ENCODE measurements at regions not wholly inside any gene's neighbourhood (a gene's known extent, or its start where the extent isn't known, plus 50 kb on each side); places are given as distances from the start of the nearest gene placed in this dataset.

DNA sequence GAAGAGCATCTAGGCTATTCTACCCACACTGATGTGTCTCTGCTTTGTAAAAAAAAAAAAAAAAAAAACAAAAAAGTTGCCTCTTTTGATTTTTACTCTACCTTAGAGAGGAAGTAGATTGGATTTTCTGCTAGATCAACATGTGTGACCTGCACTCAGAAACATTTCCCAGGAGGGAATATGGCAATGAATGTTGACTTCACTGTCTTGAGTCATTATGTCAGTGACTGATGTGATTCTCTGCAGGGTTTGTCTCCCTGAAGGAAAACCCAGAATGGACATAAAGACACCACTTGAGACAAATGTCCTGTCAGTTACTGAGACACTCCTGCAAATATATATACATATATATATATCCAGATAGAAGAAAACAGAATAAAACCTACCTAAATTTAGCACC lies 370.3 kb downstream of the BMPER start:
- DNase-seq (ENCODE audit: low read depth, low spot score) = no peak

GRCh38 chr7:34277016-34277802 lies 371.9 kb downstream of the BMPER start:
- no peak for DNase-seq (ENCODE audit: low read depth, low spot score)

GRCh38 chr7:34277803-34278199 lies 372.5 kb downstream of the BMPER start:
- no peak for DNase-seq (ENCODE audit: low read depth, low spot score)

- no peak for DNase-seq (ENCODE audit: low read depth, low spot score)
These were observed 375.9 kb downstream of the BMPER start for GRCh38 chr7:34281260-34281659.

DNA sequence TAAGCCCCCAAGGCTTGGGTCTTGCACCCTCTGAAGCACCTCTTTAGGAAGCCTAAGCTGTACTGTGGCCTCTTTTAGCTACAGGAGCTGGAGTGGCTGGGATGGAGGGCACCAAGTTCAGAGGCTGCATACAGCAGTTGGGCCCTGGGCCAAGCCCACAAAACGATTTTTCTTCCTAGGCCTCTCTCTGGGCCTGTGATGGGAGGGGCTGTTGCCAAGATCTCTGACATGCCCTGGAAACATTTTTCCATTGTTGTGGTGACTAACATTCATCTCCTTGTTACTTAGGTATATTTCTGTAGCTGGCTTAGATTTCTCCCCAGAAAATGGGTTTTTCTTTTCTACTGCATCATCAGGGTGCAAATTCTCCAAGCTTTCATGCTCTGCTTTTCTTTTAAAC lies 375.7 kb upstream of the NPSR1 start:
- no peak for DNase-seq (ENCODE audit: low read depth, low spot score)

DNA sequence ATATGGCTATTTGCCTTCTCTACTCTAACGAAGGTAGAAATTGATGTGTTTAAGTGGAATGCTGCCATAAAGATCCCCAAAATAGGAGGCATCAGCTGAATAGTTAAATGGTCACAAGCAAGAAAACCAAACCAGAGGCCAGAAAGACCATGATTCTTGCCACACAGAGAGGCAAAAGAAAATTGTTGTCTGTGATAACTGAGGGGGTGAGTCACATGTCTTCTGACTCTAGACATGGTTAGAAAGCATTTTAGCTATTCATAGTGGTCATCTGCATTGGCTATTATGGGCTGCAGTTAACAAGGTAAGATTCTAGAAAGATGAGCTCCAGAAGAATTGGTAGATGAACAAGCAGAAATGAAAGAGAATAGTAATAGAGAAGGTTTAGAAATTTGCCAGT lies 361.4 kb upstream of the NPSR1 start:
- DNase-seq (ENCODE audit: low read depth, low spot score) = peak; percentile 49

DNA sequence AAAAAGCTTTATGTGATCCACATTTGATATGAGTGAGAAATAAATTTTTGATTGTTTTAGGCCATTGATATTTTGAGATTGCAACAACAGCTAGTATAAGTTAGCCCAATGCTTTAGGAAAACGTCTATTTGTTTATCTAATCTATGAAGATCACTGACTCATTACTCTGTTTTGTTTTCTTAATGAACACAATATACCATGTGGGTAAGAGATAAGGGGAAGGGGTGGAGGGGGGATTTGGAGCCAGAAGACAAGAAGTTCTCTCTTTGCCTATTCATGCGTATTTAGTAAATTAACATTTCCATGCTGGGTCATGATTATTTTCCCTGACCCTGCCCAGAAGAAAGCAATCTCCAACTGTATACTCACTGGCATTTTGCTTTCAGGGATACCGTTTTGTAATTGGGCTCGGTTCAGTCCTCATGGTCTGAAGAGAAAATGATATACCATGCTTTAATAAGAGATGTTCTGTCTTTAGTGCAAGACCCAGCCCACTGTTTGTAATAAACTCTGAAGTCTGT lies 359.5 kb upstream of the NPSR1 start:
- DNase-seq (ENCODE audit: low read depth, low spot score) = peak; percentile 39

- no peak for DNase-seq (ENCODE audit: low read depth, low spot score)
These were observed 359.0 kb upstream of the NPSR1 start for GRCh38 chr7:34299066-34299465.

- DNase-seq (ENCODE audit: low read depth, low spot score) = no peak
These were observed 350.5 kb upstream of the NPSR1 start for GRCh38 chr7:34307540-34307939.

- no peak for DNase-seq (ENCODE audit: low read depth, low spot score)
These were observed 349.4 kb upstream of the NPSR1 start for GRCh38 chr7:34308595-34308994.

DNA sequence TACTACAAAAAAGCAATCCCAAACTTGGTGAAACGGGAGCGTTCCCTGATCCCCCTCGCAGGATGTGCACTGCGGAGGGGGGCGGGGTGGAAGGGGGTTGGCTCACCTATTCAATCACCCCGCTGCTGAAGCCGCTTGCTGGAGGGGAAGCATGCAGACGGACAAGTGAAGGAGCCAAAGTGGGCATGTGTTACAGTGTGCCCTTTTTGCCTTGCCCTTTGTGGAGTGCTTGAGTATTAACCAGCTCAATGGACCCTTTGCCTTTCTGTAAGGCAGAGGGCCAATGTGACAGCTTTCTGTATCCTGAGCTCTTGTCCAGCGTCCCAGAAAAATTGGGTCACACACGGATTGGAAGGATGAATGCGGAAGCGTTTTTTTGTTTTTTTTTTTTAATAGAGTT lies 348.9 kb upstream of the NPSR1 start:
- DNase-seq (ENCODE audit: low read depth, low spot score) = no peak

GRCh38 chr7:34309584-34309983 lies 348.4 kb upstream of the NPSR1 start:
- DNase-seq (ENCODE audit: low read depth, low spot score) = no peak

DNA sequence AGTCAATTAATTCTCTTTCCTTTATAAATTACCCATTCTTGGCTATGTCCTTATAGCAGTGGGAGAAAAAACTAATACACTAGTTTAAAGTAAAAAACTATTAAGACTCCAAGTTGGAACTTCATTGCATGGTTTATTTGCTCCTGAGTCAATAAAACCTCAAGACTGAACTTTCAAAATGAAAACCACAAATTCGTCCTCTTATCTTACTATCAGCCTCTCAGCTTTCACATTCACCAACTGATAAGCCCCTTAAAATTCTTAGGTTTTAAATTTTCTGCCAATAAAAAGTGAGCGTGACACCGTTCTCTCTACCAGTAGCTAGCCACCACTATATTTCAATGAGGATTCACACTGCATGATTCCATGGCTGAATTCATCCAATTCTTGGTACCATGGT lies 346.4 kb upstream of the NPSR1 start:
- no peak for DNase-seq (ENCODE audit: low read depth, low spot score)

DNA sequence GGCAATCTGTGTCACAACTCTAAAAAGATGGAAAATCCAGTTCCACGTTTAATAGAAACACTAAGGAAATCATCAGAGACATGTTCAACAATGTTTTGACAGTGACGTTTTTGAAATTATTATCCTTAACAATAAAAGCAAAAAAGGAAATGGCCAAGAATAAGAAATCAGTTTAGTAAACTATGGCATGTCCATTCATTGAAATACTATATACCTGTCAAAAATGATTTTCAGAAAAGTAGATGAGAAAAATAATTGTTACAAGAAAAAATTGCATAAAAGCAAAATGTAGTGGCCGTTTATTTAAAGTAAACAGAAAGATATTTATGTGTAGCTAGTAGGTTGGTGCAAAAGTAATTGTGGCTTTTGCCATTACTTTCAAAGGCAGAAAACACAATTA lies 345.4 kb upstream of the NPSR1 start:
- no peak for DNase-seq (ENCODE audit: low read depth, low spot score)

- no peak for DNase-seq (ENCODE audit: low read depth, low spot score)
These were observed 344.7 kb upstream of the NPSR1 start for GRCh38 chr7:34313289-34313688.

GRCh38 chr7:34315032-34315431 lies 343.0 kb upstream of the NPSR1 start:
- DNase-seq (ENCODE audit: low read depth, low spot score) = peak; percentile 66

DNA sequence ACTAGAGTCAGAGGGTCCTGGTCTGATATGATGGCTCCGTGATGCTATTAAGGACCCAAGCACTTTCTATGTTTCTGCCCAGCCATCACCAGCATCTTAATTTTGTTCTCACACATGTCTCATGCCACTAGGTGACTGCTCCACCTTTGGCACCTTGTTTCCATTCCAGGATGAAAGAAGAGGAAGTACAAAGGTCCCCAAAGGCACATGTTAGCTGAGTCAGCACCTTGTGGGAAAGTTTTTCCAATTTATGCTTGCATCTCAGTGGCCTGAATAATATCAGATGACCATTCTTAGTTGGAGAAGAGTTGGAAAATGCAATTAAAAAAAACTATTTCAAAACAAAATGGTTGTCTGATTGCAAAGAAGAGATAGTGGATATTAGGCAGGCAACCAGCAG lies 341.0 kb upstream of the NPSR1 start:
- DNase-seq (ENCODE audit: low read depth, low spot score) = no peak

- no peak for DNase-seq (ENCODE audit: low read depth, low spot score)
These were observed 337.6 kb upstream of the NPSR1 start for GRCh38 chr7:34320412-34320811.

DNA sequence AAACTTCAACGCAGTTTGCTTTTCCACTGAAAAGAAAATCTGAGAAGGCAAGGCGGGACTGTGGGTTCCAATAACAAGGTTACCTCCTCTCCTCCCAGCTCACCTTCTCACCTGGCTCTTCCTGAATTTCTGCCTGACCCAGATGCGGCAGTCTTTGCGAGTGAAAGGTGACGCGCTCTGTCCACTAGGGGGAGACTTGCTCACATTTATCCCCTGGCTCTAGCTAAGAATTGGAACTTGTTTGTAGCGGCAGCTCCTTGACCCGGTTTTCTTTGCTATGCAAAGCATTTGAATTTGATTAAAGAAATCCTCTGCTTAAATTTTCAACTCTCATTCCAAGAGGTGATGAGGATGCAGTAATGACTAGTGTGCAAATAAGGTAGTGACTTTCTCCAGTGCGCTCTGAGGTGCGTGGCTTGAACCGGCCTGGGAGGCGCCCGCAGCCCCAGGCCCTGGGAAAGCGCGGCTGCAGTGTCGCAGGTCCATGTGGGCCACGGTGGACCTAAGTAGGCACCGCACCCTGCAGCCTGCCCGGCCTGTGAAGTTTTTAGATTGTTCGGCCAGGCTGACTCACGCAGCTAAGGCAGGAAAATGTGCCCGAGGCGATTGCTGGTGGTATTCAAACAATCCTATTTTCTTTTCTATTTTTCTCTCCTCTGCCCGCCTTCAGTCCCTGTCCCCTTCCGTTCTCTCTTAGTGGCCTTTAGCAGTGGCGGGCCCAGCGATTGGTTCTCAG lies 336.9 kb upstream of the NPSR1 start:
- peak; percentile 88 for DNase-seq (ENCODE audit: low read depth, low spot score)

GRCh38 chr7:34322841-34323240 lies 335.2 kb upstream of the NPSR1 start:
- DNase-seq (ENCODE audit: low read depth, low spot score) = no peak

DNA sequence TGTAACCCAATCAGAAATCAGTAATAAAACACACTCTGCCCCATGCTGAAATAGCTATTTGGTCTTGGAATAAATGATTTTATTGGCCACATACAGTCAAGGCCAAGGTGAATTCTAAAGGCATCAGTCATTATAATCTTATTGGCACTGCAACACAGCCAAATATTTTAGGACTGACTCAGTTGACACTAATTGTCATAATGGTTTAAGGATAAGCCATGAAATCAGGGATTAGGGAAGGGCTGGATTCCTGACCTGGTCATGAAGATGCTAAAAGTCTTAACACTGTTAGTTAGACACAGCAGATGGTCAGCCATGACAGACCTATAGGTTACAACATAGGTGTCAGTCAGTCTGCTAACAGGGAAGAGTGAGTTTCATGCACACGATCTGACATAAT lies 330.3 kb upstream of the NPSR1 start:
- DNase-seq (ENCODE audit: low read depth, low spot score) = peak; percentile 16

DNA sequence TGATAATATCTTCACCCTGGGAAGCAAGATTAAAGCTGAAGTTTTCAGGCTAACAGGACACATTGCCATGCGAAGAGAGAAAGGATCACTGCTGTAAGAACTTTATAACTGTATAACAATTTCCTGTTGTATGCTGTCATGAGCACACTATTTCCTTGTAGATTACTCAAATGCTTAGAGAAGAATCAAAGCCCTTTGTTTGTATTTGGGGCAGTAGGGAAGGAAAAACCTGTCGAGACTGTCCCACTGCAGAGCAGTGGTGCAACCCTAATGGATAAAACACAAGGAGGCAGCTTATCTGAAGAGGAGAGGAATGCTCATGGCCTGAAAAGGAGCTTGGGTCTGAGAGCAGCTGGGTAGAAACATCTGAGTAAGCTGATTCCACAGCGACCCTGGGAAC lies 327.7 kb upstream of the NPSR1 start:
- no peak for DNase-seq (ENCODE audit: low read depth, low spot score)

- no peak for DNase-seq (ENCODE audit: low read depth, low spot score)
These were observed 326.9 kb upstream of the NPSR1 start for GRCh38 chr7:34331102-34331501.
